ENCODE measurements at regions not wholly inside any gene's neighbourhood (a gene's known extent, or its start where the extent isn't known, plus 50 kb on each side); places are given as distances from the start of the nearest gene placed in this dataset.

GRCh38 chr18:77985526-77986281 is 736.1 kb downstream of the GALR1 start:
- WGBS (ENCODE audit: low lambda C conversion rate), result 25% methylated on average over 14 of the region's 14 CpGs
- H3K4me2 ChIP-seq (ENCODE audit: low read depth, low read length), result no peak overlapping the region
- H3K79me2 ChIP-seq (ENCODE audit: insufficient read depth, low read length), result no peaks in the 10 kb centered on the region
- TF ChIP-seq ZNF749 (CRISPR knock-in tag; IDR thresholded peaks at IDR 0.05; ENCODE audit: borderline replicate concordance), result no peak
- no peak for TF ChIP-seq PCBP2 (optimal IDR thresholded peaks at IDR 0.05; ENCODE audit: low read depth, low read length, poor library complexity, severe bottlenecking)
- no peak for TF ChIP-seq ZBTB26 (CRISPR knock-in tag; IDR thresholded peaks at IDR 0.05; ENCODE audit: borderline replicate concordance)
- no peak for TF ChIP-seq ZNF263 (CRISPR knock-in tag; IDR thresholded peaks at IDR 0.05)
- TF ChIP-seq TAF1 (CRISPR knock-in tag; IDR thresholded peaks at IDR 0.05), result no peak
- TF ChIP-seq ZNF382 (CRISPR knock-in tag; IDR thresholded peaks at IDR 0.05; ENCODE audit: borderline replicate concordance), result no peak
- TF ChIP-seq SPEN (CRISPR knock-in tag; IDR thresholded peaks at IDR 0.05; ENCODE audit: low read depth), result no peak
- no peak for TF ChIP-seq CHD4 (IDR thresholded peaks at IDR 0.05; ENCODE audit: borderline replicate concordance, low read length)
- TF ChIP-seq ZNF713 (CRISPR knock-in tag; IDR thresholded peaks at IDR 0.05), result no peak
- TF ChIP-seq, protein P1, sequence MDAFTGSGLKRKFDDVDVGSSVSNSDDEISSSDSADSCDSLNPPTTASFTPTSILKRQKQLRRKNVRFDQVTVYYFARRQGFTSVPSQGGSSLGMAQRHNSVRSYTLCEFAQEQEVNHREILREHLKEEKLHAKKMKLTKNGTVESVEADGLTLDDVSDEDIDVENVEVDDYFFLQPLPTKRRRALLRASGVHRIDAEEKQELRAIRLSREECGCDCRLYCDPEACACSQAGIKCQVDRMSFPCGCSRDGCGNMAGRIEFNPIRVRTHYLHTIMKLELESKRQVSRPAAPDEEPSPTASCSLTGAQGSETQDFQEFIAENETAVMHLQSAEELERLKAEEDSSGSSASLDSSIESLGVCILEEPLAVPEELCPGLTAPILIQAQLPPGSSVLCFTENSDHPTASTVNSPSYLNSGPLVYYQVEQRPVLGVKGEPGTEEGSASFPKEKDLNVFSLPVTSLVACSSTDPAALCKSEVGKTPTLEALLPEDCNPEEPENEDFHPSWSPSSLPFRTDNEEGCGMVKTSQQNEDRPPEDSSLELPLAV (CRISPR knock-in tag; conservative IDR thresholded peaks at IDR 0.05; ENCODE audit: low read depth), result no peak
- peaks cover 0 to 14% of the 10 kb centered on the region in 2 experiments; a peak in 2 of 5 replicates for H3K27me3 ChIP-seq (ENCODE audit: control insufficient read depth in 1 of 2, insufficient read depth in 2 of 2, low read length in 2 of 2)
- H3K9ac ChIP-seq (ENCODE audit: insufficient read depth, low read depth, low read length), result no peak overlapping the region
- BruUV-seq (replicated peaks), result no TSS peak
- H3K4me3 ChIP-seq (replicated peaks in 1 of 3; ENCODE audit: insufficient read depth in 1 of 3, low read depth in 2 of 3, low read length in 3 of 3), result no peak overlapping the region
- no peak overlapping the region for H2AFZ ChIP-seq (ENCODE audit: low read length)
- H4K20me1 ChIP-seq (ENCODE audit: insufficient read depth, low read length), result no peaks in the 10 kb centered on the region
- intact Hi-C loops (cut with micrococcal nuclease; ENCODE audit: unreplicated experiment) (no loop called here), in situ Hi-C loops (cut with HindIII; ENCODE audit: extremely low pct_ligation_motif_present, low pct_unique_long_range_greater_than_20kb) (no loop called here)
- no peaks in the 10 kb centered on the region for H3K9me3 ChIP-seq (ENCODE audit: low read length)
- POLR2A ChIA-PET, result no interaction called here
- no peaks in the 10 kb centered on the region for H3K36me3 ChIP-seq (replicated peaks in 1 of 2; ENCODE audit: control insufficient read depth in 1 of 2, insufficient read depth in 2 of 2, low read length in 2 of 2)
- H3K4me1 ChIP-seq (ENCODE audit: insufficient read depth, low read length), result no peaks in the 10 kb centered on the region
- FAIRE-seq, result no peak
- DNase-seq (ENCODE audit: low spot score), result no peak
- H3K27ac ChIP-seq (ENCODE audit: extremely low read length, insufficient read depth, low read length), result no peak overlapping the region
- CTCF ChIA-PET (ENCODE audit: low intra/inter-chr PET ratio, low total read pairs), result no interaction called here
- no peak for ATAC-seq

Measured in HepG2 (cell line).